ENCODE measurements at regions not wholly inside any gene's neighbourhood (a gene's known extent, or its start where the extent isn't known, plus 50 kb on each side); places are given as distances from the start of the nearest gene placed in this dataset.

DNA sequence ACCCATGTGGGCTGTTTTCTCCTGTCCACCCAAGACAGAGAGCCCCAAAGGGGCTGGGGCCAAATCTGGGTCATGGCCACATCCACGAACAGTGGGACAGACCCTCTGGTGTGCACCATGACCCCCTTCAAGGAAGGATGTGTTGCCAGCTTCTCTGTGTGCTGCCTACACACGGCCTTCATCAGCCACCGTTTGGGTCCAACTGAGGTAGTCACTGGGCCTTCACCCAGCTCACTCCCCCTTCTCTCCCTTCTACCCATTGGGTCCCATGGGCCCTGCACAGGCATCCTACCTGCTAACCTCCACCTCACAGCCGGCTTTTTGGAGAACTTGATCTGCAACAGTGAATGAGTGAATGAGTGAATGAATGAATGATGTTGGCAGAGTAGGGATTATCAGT lies 1484.9 kb downstream of the BRD1 start:
- TF ChIP-seq, protein P1, sequence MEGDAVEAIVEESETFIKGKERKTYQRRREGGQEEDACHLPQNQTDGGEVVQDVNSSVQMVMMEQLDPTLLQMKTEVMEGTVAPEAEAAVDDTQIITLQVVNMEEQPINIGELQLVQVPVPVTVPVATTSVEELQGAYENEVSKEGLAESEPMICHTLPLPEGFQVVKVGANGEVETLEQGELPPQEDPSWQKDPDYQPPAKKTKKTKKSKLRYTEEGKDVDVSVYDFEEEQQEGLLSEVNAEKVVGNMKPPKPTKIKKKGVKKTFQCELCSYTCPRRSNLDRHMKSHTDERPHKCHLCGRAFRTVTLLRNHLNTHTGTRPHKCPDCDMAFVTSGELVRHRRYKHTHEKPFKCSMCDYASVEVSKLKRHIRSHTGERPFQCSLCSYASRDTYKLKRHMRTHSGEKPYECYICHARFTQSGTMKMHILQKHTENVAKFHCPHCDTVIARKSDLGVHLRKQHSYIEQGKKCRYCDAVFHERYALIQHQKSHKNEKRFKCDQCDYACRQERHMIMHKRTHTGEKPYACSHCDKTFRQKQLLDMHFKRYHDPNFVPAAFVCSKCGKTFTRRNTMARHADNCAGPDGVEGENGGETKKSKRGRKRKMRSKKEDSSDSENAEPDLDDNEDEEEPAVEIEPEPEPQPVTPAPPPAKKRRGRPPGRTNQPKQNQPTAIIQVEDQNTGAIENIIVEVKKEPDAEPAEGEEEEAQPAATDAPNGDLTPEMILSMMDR (IDR thresholded peaks at IDR 0.05), result no peak
- no peak for TF ChIP-seq POLR2A (IDR thresholded peaks at IDR 0.05)

All from heart left ventricle (tissue), 13 donors.